GM06990 (cell line): ENCODE measurements at regions not wholly inside any gene's neighbourhood (a gene's known extent, or its start where the extent isn't known, plus 50 kb on each side); places are given as distances from the start of the nearest gene placed in this dataset.

Experiments
- DNase-seq: peaks from one replicate; pipeline ENCODE4 v3.0.0-alpha.2; 2011; ENCODE audit not compliant: insufficient read length; ENCODE audit errors: extremely low read depth
- H3K27me3 ChIP-seq: replicated peaks from 2 replicates; pipeline ENCODE4 v1.6.0; 2011; ENCODE audit warnings: low read length; ENCODE audit not compliant: control insufficient read depth, insufficient read depth
- H3K36me3 ChIP-seq: 2 replicates; pipeline ENCODE4 v1.5.1; 2011; ENCODE audit warnings: low read length; ENCODE audit not compliant: control insufficient read depth, insufficient read depth
- H3K4me3 ChIP-seq: replicated peaks from 2 replicates; pipeline ENCODE4 v1.5.1; 2011; ENCODE audit warnings: low read depth, mild to moderate bottlenecking, control low read depth, low read length
- CTCF ChIP-seq: IDR thresholded peaks from 2 replicates; pipeline ENCODE4 v1.5.1; 2011; ENCODE audit warnings: low read length, control low read depth, mild to moderate bottlenecking, inconsistent platforms; ENCODE audit not compliant: insufficient read depth, poor library complexity, severe bottlenecking

DNA sequence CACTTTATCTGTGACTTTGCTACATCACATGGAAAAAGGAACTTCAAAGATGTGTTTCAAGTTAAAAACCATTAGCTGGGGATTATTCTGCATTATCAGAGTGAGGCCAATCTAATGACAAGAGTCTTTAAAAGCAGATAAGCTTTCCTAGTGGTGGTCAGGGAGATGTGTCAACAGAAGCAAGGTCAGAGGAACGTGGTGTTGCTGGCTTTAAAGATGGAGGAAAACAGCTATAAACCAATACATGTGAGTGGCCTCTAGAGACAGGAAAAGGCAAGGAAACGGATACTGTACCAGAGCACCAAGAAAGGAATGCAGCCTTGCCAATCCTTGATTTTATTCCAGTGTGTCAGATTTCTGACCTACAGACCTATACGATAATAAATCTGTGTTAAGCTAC lies 204.2 kb downstream of the TAF11L14 start:
- TF ChIP-seq CTCF, result no peak
- Histone ChIP-seq H3K4me3 (no peak overlapping the region), H3K36me3 (no peaks in the 10 kb centered on the region), H3K27me3 (no peaks in the 10 kb centered on the region)
- DNase-seq, result no peak

GRCh38 chr5:17839848-17840247 lies 205.6 kb downstream of the TAF11L14 start:
- TF ChIP-seq CTCF, result no peak
- no peak overlapping the region for H3K4me3 ChIP-seq
- no peaks in the 10 kb centered on the region for H3K27me3 ChIP-seq
- no peaks in the 10 kb centered on the region for H3K36me3 ChIP-seq
- no peak for DNase-seq

GRCh38 chr5:17846496-17846895 lies 212.2 kb downstream of the TAF11L14 start:
- Histone ChIP-seq H3K27me3 (no peaks in the 10 kb centered on the region), H3K36me3 (no peaks in the 10 kb centered on the region), H3K4me3 (no peak overlapping the region)
- no peak for TF ChIP-seq CTCF
- DNase-seq, result no peak

GRCh38 chr5:17847286-17847685 lies 213.0 kb downstream of the TAF11L14 start:
- DNase-seq, result no peak
- no peaks in the 10 kb centered on the region for H3K27me3 ChIP-seq
- TF ChIP-seq CTCF, result no peak
- no peak overlapping the region for H3K4me3 ChIP-seq
- no peaks in the 10 kb centered on the region for H3K36me3 ChIP-seq

DNA sequence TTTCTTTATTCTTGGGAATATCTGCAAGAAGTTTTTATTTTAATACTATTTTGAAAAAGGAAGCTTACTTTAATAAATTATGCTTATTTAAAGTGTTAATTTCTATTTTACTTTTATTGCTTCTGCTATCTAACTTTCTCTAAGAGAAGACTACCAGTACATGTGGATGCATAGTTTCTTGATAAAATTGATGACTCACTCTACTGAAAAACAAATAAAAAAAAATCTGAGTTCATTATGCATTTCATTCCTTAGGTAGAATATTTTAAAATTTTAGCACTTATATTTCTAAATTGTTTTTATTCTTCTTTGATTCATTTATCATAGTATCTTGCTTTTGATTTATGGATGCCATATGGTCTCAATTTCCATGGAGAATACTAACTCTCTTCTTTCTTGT lies 217.9 kb downstream of the TAF11L14 start:
- Histone ChIP-seq H3K27me3 (no peaks in the 10 kb centered on the region), H3K36me3 (no peaks in the 10 kb centered on the region), H3K4me3 (no peak overlapping the region)
- TF ChIP-seq CTCF, result no peak
- DNase-seq, result no peak

DNA sequence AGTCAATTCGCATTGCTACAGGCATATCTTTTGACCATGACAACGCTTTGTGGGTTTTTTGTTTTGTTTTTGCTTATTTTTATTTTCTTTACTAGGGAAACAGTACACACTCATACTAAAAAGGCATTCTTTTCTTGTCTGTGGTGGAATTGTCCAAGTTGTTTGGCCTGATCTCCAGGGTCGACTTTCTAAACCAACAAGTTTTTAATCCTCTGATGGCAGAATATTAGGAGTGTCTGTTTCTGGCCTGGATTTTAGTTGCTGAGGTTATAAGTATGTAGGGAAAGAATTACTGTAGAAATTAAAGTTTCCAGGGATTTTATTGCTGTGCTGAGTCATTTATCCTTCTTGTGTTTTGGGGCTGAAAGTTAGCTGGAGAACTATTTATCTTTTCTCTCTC lies 218.5 kb downstream of the TAF11L14 start:
- H3K4me3 ChIP-seq, result no peak overlapping the region
- H3K27me3 ChIP-seq, result no peaks in the 10 kb centered on the region
- H3K36me3 ChIP-seq, result no peaks in the 10 kb centered on the region
- no peak for DNase-seq
- no peak for TF ChIP-seq CTCF
